HCT116 (cell line): ENCODE measurements at regions not wholly inside any gene's neighbourhood (a gene's known extent, or its start where the extent isn't known, plus 50 kb on each side); places are given as distances from the start of the nearest gene placed in this dataset.

Experiments
- ATAC-seq: fragments of 200-7000 bp; cut with Tn5 transposase; 2 replicates; pipeline ENCODE4 v1.9.1; 2020; ENCODE audit warnings: mild to moderate bottlenecking, moderate library complexity
- BruUV-seq: library from RNA; stranded (reverse); fragments of 400-500 nt; replicated peaks from 2 replicates; lab custom pipeline; 2021; lab: Mats Ljungman, UMichigan
- CTCF ChIA-PET: fragments of 300-600 bp; sonication (Branson Sonifier 250); formaldehyde crosslinking; loops from one replicate; lab custom pipeline; 2021; ENCODE audit warnings: antibody characterized with exemption; lab: Charles Lee
- POLR2A ChIA-PET: fragments of 300-600, 350-600 bp; sonication (Branson Sonifier 250); formaldehyde crosslinking; loops from one replicate; lab custom pipeline; 2021; ENCODE audit warnings: antibody characterized with exemption; lab: Charles Lee
- RAD21 ChIA-PET, 2 experiments: fragments of 300-600 bp; sonication (Branson Sonifier 250); formaldehyde crosslinking; loops; one replicate each; lab custom pipeline; 2023; ENCODE audit warnings: low total read pairs in 2 of 2; ENCODE audit not compliant: uncharacterized antibody in 2 of 2, unreplicated experiment in 2 of 2, low non-redundant PET in 1 of 2; lab: Charles Lee
- DNase-seq: peaks from one replicate; pipeline ENCODE4 v3.0.0-alpha.2; 2010; ENCODE audit warnings: low read depth, low spot score
- H2AFZ ChIP-seq: fragments of 200-600 bp; shearing (Covaris generic), sonication (generic); 2 replicates; pipeline ENCODE4 v1.6.1; 2017; ENCODE audit warnings: low read depth, mixed run types, mixed read lengths, antibody characterized with exemption, low read length; ENCODE audit not compliant: poor library complexity, severe bottlenecking
- H3K27ac ChIP-seq: 2 replicates; pipeline ENCODE4 v1.5.1; 2012; ENCODE audit warnings: low read depth, low read length
- H3K27me3 ChIP-seq: fragments of 200-600 bp; sonication (generic); 2 replicates; pipeline ENCODE4 v1.6.1; 2016; ENCODE audit warnings: mixed run types, low read length, mixed read lengths; ENCODE audit not compliant: insufficient read depth
- H3K36me3 ChIP-seq, 2 experiments: fragments of 200-500 bp in 1 of 2; fragments of 200-600 bp in 1 of 2; sonication (Bioruptor generic) in 1 of 2; sonication (generic) in 1 of 2; 2 replicates each; pipeline versions ENCODE4 v1.5.1 to v1.6.1; 2014 to 2016; ENCODE audit warnings: low read length in 2 of 2, inconsistent platforms in 1 of 2, mixed read lengths in 1 of 2, mixed run types in 1 of 2; ENCODE audit not compliant: insufficient read depth in 2 of 2, control insufficient read depth in 1 of 2
- H3K4me1 ChIP-seq, 2 experiments: fragments of 200-600 bp in 1 of 2; sonication (generic) in 1 of 2; 2 replicates each; pipeline versions ENCODE4 v1.5.1 to v1.6.1; 2012 to 2017; ENCODE audit warnings: low read length in 2 of 2, inconsistent platforms in 1 of 2, mild to moderate bottlenecking in 1 of 2, mixed read lengths in 1 of 2, mixed run types in 1 of 2, moderate library complexity in 1 of 2; ENCODE audit not compliant: insufficient read depth in 2 of 2, control insufficient read depth in 1 of 2
- H3K4me2 ChIP-seq: fragments of 200-600 bp; sonication (generic); 2 replicates; pipeline ENCODE4 v1.6.1; 2017; ENCODE audit warnings: mixed run types, low read length, mixed read lengths
- H3K4me3 ChIP-seq, 2 experiments: fragments of 200-600 bp in 1 of 2; sonication (generic) in 1 of 2; replicated peaks in 1 of 2; 2 replicates each; pipeline ENCODE4 v1.5.1; 2011 to 2016; ENCODE audit warnings: low read length in 2 of 2, control low read depth in 1 of 2, low read depth in 1 of 2, mild to moderate bottlenecking in 1 of 2, mixed read lengths in 1 of 2, mixed run types in 1 of 2
- H3K79me2 ChIP-seq: fragments of 200-600 bp; sonication (generic); 2 replicates; pipeline ENCODE4 v1.6.1; 2017; ENCODE audit warnings: mild to moderate bottlenecking, mixed run types, low read length, moderate library complexity, mixed read lengths; ENCODE audit not compliant: insufficient read depth
- H3K9ac ChIP-seq: fragments of 200-600 bp; sonication (generic); 2 replicates; pipeline ENCODE4 v1.6.1; 2016; ENCODE audit warnings: low read length, mixed read lengths
- H3K9me2 ChIP-seq: fragments of 200-600 bp; sonication (generic), shearing (Covaris generic); 2 replicates; pipeline ENCODE4 v1.6.1; 2017; ENCODE audit warnings: mixed run types, mild to moderate bottlenecking, moderate library complexity; ENCODE audit not compliant: insufficient read depth
- H3K9me3 ChIP-seq, 2 experiments: fragments of 200-500 bp in 1 of 2; fragments of 200-600 bp in 1 of 2; sonication (Bioruptor generic) in 1 of 2; sonication (generic) in 1 of 2; 2 replicates each; pipeline ENCODE4 v1.6.1; 2014 to 2017; ENCODE audit warnings: low read length in 2 of 2, mixed read lengths in 2 of 2, inconsistent platforms in 1 of 2, low read depth in 1 of 2, mild to moderate bottlenecking in 1 of 2, mixed run types in 1 of 2, moderate library complexity in 1 of 2; ENCODE audit not compliant: control insufficient read depth in 1 of 2, insufficient read depth in 1 of 2
- H4K20me1 ChIP-seq: fragments of 200-600 bp; sonication (generic), shearing (Covaris generic); 2 replicates; pipeline ENCODE4 v1.6.1; 2017; ENCODE audit warnings: mixed run types, mild to moderate bottlenecking, moderate library complexity; ENCODE audit not compliant: insufficient read depth
- ATF3 ChIP-seq: IDR thresholded peaks from 2 replicates; pipeline ENCODE4 v1.6.1; 2012
- CTCF ChIP-seq, 3 experiments: fragments of 200-600 bp in 1 of 3; sonication (generic) in 1 of 3; IDR thresholded peaks in 2 of 3; conservative IDR thresholded peaks in 1 of 3; 2 replicates each; pipeline ENCODE4 v1.5.1; 2012 to 2017; ENCODE audit warnings: low read depth in 2 of 3, low read length in 2 of 3, antibody characterized with exemption in 1 of 3, borderline replicate concordance in 1 of 3, control low read depth in 1 of 3, mild to moderate bottlenecking in 1 of 3, mixed read lengths in 1 of 3, mixed run types in 1 of 3, moderate library complexity in 1 of 3; ENCODE audit not compliant: insufficient read depth in 1 of 3
- EGR1 ChIP-seq: IDR thresholded peaks from 2 replicates; pipeline ENCODE4 v1.6.1; 2012; ENCODE audit warnings: low read depth
- ELF1 ChIP-seq: IDR thresholded peaks from 2 replicates; pipeline ENCODE4 v1.6.1; 2012; ENCODE audit warnings: low read depth, borderline replicate concordance
- EZH2 ChIP-seq: fragments of 200-600 bp; sonication (generic); IDR thresholded peaks from 2 replicates; pipeline ENCODE4 v1.6.1; 2017; ENCODE audit warnings: antibody characterized with exemption, mixed run types
- EZH2phosphoT487 ChIP-seq: fragments of 200-600 bp; IDR thresholded peaks from 2 replicates; pipeline ENCODE4 v1.6.1; 2018; ENCODE audit warnings: antibody characterized with exemption, borderline replicate concordance
- FOSL1 ChIP-seq: IDR thresholded peaks from 2 replicates; pipeline ENCODE4 v1.6.1; 2012; ENCODE audit warnings: low read depth
- JUND ChIP-seq: IDR thresholded peaks from 2 replicates; pipeline ENCODE4 v1.6.1; 2012
- MAX ChIP-seq: IDR thresholded peaks from 2 replicates; pipeline ENCODE4 v1.6.1; 2012
- POLR2AphosphoS5 ChIP-seq: IDR thresholded peaks from 2 replicates; pipeline ENCODE4 v1.6.1; 2011; ENCODE audit warnings: mild to moderate bottlenecking, low read depth, low read length, moderate library complexity
- RAD21 ChIP-seq: IDR thresholded peaks from 2 replicates; pipeline ENCODE4 v1.6.1; 2012; ENCODE audit warnings: low read depth, mild to moderate bottlenecking
- REST ChIP-seq: IDR thresholded peaks from 2 replicates; pipeline ENCODE4 v1.6.1; 2012; ENCODE audit warnings: low read depth
- SIN3A ChIP-seq: IDR thresholded peaks from 2 replicates; pipeline ENCODE4 v1.6.1; 2012; ENCODE audit warnings: low read depth
- SRF ChIP-seq: IDR thresholded peaks from 2 replicates; pipeline ENCODE4 v1.6.1; 2012; ENCODE audit warnings: low read depth
- ZFX ChIP-seq: fragments of 450-650 bp; IDR thresholded peaks from 2 replicates; pipeline ENCODE4 v1.6.1; 2017
- intact Hi-C: fragments of 100-400 bp; cut with micrococcal nuclease; formaldehyde crosslinking; loops from 2 replicates; pipeline ENCODE4 v1.10.0; 2022

GRCh38 chr2:59694176-59694575, 859.3 kb downstream of the BCL11A start:
- Histone ChIP-seq H3K27ac (no peak overlapping the region), H3K9me3 (no peaks in the 10 kb centered on the region; a peak in 2 of 4 replicates), H3K4me3 (no peak overlapping the region), H3K36me3 (no peaks in the 10 kb centered on the region), H3K9me2 (no peaks in the 10 kb centered on the region), H4K20me1 (no peaks in the 10 kb centered on the region), H2AFZ (no peak overlapping the region), H3K4me2 (no peak overlapping the region), H3K4me1 (no peaks in the 10 kb centered on the region), H3K9ac (no peak overlapping the region), H3K27me3 (no peaks in the 10 kb centered on the region), H3K79me2 (no peaks in the 10 kb centered on the region)
- no peak for TF ChIP-seq SIN3A
- TF ChIP-seq MAX: no peak
- TF ChIP-seq JUND: no peak
- no peak for TF ChIP-seq ZFX
- TF ChIP-seq RAD21: no peak
- TF ChIP-seq REST: no peak
- ChIA-PET RAD21 (no interaction called here), POLR2A (no interaction called here), CTCF (no interaction called here)
- ATAC-seq (no peak), DNase-seq (no peak)
- intact Hi-C loops: no loop called here
- no TSS peak for BruUV-seq

GRCh38 chr2:59693231-59693959, 860.1 kb downstream of the BCL11A start:
- H3K9me3 ChIP-seq: no peaks in the 10 kb centered on the region; a peak in 2 of 4 replicates
- H3K79me2 ChIP-seq: no peaks in the 10 kb centered on the region

More at GRCh38 chr2:59693231-59693959, 860.1 kb downstream of the BCL11A start:
- intact Hi-C loops: no loop called here
- TF ChIP-seq RAD21: no peak
- no peak for TF ChIP-seq SRF
- TF ChIP-seq EZH2phosphoT487: no peak
- no peak for TF ChIP-seq ELF1
- no peak for TF ChIP-seq ZFX
- no peak for TF ChIP-seq CTCF (IDR thresholded peaks at IDR 0.05 in 2 of 3, conservative IDR thresholded peaks at IDR 0.05 in 1 of 3; ENCODE audit: borderline replicate concordance in 1 of 3, insufficient read depth in 1 of 3, low read depth in 2 of 3, low read length in 2 of 3)
- TF ChIP-seq ATF3: no peak
- TF ChIP-seq EGR1: no peak
- TF ChIP-seq FOSL1: no peak
- no peak for TF ChIP-seq SIN3A
- TF ChIP-seq EZH2: no peak
- no peak for TF ChIP-seq POLR2AphosphoS5
- DNase-seq (no peak), ATAC-seq (no peak)
- Histone ChIP-seq H3K4me3 (no peak overlapping the region), H3K4me1 (no peaks in the 10 kb centered on the region), H3K27me3 (no peaks in the 10 kb centered on the region), H3K4me2 (no peak overlapping the region), H3K9ac (no peak overlapping the region), H3K9me2 (no peaks in the 10 kb centered on the region), H2AFZ (no peak overlapping the region), H3K36me3 (no peaks in the 10 kb centered on the region), H3K27ac (no peak overlapping the region), H4K20me1 (no peaks in the 10 kb centered on the region)
- ChIA-PET POLR2A (no interaction called here), RAD21 (no interaction called here), CTCF (no interaction called here)
- BruUV-seq: no TSS peak
